BLaER1 (cell line): ENCODE measurements at regions not wholly inside any gene's neighbourhood (a gene's known extent, or its start where the extent isn't known, plus 50 kb on each side); places are given as distances from the start of the nearest gene placed in this dataset.
A peak's percentile ranks its signal among the peaks of the same experiment; 100 is the strongest.
"Not testable (repeated sequence)": the region's sequence is repeated elsewhere in the genome, so short reads cannot be mapped to it uniquely, and the experiment has no call there.

Source experiments
- H3K27ac ChIP-seq: shearing (Covaris generic); formaldehyde crosslinking; 2 replicates; pipeline ENCODE4 v1.8.1; 2022
- H3K27me3 ChIP-seq: shearing (Covaris generic); formaldehyde crosslinking; 2 replicates; pipeline ENCODE4 v1.8.1; 2022
- H3K36me3 ChIP-seq: shearing (Covaris generic); formaldehyde crosslinking; 2 replicates; pipeline ENCODE4 v1.8.1; 2022
- H3K4me1 ChIP-seq: shearing (Covaris generic); formaldehyde crosslinking; 2 replicates; pipeline ENCODE4 v1.8.1; 2022
- H3K4me2 ChIP-seq: shearing (Covaris generic); formaldehyde crosslinking; 2 replicates; pipeline ENCODE4 v1.8.1; 2022
- H3K4me3 ChIP-seq: shearing (Covaris generic); formaldehyde crosslinking; 2 replicates; pipeline ENCODE4 v1.8.1; 2022
- H3K9ac ChIP-seq: shearing (Covaris generic); formaldehyde crosslinking; 2 replicates; pipeline ENCODE4 v1.8.1; 2022
- H3K9me3 ChIP-seq: shearing (Covaris generic); formaldehyde crosslinking; 2 replicates; pipeline ENCODE4 v1.8.1; 2022
- H4K20me1 ChIP-seq: shearing (Covaris generic); formaldehyde crosslinking; 2 replicates; pipeline ENCODE4 v1.8.1; 2022
- Cebpa-rat ChIP-seq: shearing (Covaris generic); IDR thresholded peaks from 2 replicates; pipeline ENCODE4 v1.8.1; 2022

DNA sequence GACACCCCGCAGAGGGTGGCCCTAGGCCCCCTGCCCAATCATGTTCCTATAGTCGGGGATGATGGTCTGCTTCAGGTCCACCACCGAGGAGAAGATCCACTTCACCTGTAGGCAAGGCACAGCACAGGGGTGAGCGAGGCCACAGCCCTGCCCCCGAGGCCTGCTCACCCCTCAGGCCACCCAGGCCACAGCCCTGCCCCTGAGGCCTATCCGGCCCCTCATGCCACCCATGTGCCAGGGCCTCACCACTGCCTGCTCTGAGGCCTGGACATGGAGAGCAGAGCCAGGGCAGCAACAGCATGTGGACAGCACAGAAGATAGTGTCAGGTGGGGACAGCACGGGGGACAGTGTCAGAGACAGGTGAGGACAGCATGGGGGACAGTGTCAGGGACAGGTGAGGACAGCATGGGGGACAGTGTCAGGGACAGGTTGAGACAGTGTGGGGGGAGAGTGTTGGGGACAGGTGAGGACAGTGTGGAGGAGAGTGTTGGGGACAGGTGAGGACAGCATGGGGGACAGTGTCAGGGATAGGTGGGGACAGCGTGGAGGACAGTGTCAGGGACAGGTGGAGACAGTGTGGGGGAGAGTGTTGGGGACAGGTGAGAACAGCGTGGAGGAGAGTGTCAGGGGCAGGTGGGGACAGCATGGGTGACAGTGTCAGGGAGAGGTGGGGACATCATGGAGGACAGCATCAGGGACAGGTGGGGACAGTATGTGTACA, 239.7 kb downstream of the TMEM121 start:
- no peak overlapping the region for H3K27ac ChIP-seq
- H3K4me1 ChIP-seq, result no peaks in the 10 kb centered on the region
- H3K9me3 ChIP-seq, result no peaks in the 10 kb centered on the region
- H3K27me3 ChIP-seq, result no peaks in the 10 kb centered on the region
- H4K20me1 ChIP-seq, result no peaks in the 10 kb centered on the region
- TF ChIP-seq Cebpa-rat, result no peak
- H3K4me2 ChIP-seq, result no peak overlapping the region
- H3K9ac ChIP-seq, result no peak overlapping the region
- H3K36me3 ChIP-seq, result no peaks in the 10 kb centered on the region
- no peak overlapping the region for H3K4me3 ChIP-seq

DNA sequence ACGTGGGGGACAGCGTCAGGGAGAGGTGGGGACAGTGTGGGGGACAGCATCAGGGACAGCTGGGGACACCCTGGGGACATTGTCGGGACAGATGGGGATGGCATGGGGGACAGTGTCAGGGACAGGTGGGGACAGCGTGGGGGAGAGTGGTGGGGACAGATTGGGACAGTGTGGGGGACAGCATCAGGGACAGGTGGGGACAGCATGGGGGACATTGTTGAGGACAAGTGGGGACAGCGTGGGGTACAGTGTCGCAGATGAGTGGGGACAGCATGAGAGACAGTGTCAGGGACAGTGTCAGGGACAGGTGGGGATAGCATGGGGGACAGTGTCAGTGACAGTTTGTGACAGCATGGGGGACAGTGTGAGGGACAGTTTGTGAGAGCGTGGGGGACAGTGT, 240.9 kb downstream of the TMEM121 start:
- no peaks in the 10 kb centered on the region for H3K27me3 ChIP-seq
- H3K36me3 ChIP-seq, result no peaks in the 10 kb centered on the region
- no peaks in the 10 kb centered on the region for H3K4me1 ChIP-seq
- TF ChIP-seq Cebpa-rat, result no peak
- H3K4me2 ChIP-seq, result no peak overlapping the region
- H4K20me1 ChIP-seq, result no peaks in the 10 kb centered on the region
- H3K9me3 ChIP-seq, result no peaks in the 10 kb centered on the region
- H3K4me3 ChIP-seq, result no peak overlapping the region
- H3K27ac ChIP-seq, result no peak overlapping the region
- no peak overlapping the region for H3K9ac ChIP-seq

DNA sequence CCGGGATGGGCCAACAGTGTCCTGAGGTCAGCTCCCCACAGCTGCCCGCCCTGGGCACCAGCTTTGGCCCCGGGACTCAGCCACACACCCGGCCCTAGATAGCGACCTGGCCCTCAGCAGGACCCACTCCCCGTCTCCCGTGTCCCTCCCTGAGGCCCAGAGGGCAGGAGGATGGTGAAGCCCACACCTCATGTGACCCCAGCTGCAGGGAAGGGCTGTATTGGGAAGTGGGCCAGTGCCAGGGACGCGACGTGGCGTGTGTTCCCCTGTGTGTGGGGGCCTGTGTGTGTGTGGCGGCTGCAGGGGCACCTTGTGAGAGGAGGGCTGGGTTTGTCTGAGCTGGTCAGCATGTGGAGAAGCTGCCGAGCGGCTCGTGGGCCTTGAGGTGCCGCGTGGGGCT, 241.7 kb downstream of the TMEM121 start:
- not testable (repeated sequence) for H4K20me1 ChIP-seq, H3K27ac ChIP-seq, H3K9ac ChIP-seq, H3K36me3 ChIP-seq, H3K4me2 ChIP-seq, H3K27me3 ChIP-seq, H3K9me3 ChIP-seq, H3K4me3 ChIP-seq, H3K4me1 ChIP-seq

DNA sequence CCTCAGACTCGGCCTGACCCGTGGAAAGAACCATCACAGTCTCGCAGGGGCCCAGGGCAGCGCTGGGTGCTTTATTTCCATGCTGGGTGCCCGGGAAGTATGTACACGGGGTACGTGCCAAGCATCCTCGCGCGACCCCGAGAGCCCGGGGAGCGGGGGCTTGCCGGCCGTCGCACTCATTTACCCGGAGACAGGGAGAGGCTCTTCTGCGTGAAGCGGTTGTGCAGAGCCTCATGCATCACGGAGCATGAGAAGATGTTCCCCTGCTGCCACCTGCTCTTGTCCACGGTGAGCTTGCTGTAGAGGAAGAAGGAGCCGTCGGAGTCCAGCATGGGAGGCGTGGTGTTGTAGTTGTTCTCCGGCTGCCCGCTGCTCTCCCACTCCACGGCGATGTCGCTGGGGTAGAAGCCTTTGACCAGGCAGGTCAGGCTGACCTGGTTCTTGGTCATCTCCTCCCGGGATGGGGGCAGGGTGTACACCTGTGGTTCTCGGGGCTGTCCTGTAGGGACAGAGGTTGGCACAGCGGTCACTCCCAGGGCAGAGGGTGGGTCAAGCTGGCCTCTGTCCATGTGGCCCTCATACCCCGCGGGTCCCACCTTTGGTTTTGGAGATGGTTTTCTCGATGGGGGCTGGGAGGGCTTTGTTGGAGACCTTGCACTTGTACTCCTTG, 242.8 kb downstream of the TMEM121 start:
- not testable (repeated sequence) for H3K27ac ChIP-seq, H3K27me3 ChIP-seq, H3K9me3 ChIP-seq, H3K9ac ChIP-seq, H3K4me2 ChIP-seq, H4K20me1 ChIP-seq, H3K36me3 ChIP-seq, H3K4me3 ChIP-seq
- peaks cover 12% of the 10 kb centered on the region; the same call in 1 of the 2 replicates for H3K4me1 ChIP-seq

DNA sequence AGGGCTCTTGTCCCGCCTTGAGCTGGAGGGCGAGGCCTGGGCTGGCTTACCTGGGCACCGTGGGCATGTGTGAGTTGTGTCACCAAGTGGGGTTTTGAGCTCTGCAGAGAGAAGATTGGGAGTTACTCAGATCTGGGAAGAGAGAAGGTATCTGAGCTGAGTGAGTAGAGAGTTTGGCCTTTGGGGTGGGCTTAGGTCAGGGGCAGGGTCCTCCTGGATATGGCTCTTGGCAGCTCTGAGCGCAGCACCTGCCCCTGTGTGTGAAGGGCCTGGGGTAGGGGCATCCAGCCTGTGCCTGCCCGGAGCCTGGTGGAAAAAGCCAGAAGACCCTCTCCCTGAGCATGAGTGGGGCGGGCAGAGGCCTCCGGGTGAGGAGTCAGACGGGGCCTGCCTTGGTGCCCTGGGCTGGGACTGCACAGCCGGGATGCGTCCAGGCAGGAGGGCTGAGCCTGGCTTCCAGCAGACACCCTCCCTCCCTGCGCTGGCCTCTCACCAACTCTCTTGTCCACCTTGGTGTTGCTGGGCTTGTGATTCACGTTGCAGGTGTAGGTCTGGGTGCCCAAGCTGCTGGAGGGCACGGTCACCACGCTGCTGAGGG, 244.3 kb downstream of the TMEM121 start:
- H4K20me1 ChIP-seq, H3K9me3 ChIP-seq, H3K27me3 ChIP-seq, H3K27ac ChIP-seq, H3K4me2 ChIP-seq, H3K36me3 ChIP-seq, H3K4me3 ChIP-seq, H3K9ac ChIP-seq: not testable (repeated sequence)
- H3K4me1 ChIP-seq, result peaks cover 27% of the 10 kb centered on the region

DNA sequence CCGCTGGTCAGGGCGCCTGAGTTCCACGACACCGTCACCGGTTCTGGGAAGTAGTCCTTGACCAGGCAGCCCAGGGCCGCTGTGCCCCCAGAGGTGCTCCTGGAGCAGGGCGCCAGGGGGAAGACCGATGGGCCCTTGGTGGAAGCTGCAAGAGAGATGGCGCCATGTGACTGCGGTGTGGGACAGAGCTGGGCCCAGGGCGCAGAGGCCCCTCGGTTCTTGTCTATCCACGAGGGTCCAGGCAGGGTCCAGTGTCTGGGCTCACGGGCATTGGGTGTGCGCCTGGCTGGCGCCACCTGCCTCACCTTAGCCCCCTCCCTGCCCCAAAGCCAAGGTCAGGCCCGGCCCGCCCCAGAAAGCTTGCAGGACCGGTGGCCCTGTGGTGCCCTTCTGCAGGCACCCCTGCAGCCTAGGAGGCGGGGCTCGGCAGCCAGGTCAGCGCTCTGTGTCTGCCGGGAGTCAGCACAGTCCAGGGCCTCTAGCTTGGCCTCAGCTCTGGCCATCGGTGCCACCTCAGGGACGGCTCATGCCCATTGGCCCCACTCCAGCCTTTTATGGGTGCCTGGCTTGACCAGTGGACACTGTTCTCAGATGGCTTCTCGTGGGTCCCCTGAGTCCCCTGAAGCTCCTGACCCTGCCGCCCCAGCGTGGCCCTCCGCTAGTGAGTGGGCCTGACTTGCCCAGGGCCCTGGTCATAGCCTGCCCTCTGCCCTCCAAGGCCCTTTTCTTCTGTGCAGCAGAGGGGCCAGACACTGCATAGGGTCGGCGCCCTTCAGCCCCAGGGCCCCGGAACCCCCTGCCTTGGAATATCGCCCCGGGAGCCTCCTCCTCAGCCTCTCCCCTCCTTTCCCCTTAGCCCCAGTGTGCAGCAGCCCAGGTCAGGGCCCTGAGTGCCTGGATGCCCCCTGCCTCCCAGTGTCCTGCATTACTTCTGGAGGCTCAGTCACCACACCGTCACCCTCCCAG, 245.2 kb downstream of the TMEM121 start:
- not testable (repeated sequence) for H3K9ac ChIP-seq, H3K4me3 ChIP-seq, H3K9me3 ChIP-seq, H3K36me3 ChIP-seq, H3K27me3 ChIP-seq, H3K27ac ChIP-seq, H4K20me1 ChIP-seq, H3K4me2 ChIP-seq
- H3K4me1 ChIP-seq, result peaks cover 35% of the 10 kb centered on the region

DNA sequence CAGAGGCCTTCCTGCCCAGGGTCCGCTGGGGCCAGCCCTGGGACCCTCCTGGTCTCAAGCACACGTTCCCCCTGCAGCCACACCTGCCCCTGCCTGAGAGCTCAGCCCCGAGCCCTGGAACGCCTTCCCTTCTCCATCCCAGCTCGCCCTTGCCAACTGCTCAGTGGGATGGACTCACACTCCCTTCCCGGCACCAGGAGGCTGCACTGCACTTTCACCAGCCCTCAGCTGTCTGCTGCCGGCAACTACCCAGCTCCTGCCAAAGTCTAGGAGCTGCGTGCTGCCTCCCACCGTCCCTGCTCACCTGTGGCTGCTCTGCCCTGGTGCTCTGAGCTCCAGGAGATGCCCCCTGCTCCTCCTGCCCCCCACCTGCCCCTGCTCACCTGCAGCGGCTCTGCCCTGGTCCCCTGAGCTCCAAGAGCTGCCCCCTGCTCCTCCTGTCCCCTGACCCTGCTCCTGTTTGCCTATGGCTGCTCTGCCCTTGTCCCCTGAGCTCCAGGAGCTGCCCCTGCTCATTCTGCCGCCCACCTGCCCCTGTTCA, 246.4 kb downstream of the TMEM121 start:
- not testable (repeated sequence) for H3K4me2 ChIP-seq, H3K9ac ChIP-seq, H3K27ac ChIP-seq, H3K36me3 ChIP-seq, H3K27me3 ChIP-seq, H4K20me1 ChIP-seq, H3K4me3 ChIP-seq
- peaks cover 36% of the 10 kb centered on the region for H3K4me1 ChIP-seq
- peaks cover 11% of the 10 kb centered on the region for H3K9me3 ChIP-seq

DNA sequence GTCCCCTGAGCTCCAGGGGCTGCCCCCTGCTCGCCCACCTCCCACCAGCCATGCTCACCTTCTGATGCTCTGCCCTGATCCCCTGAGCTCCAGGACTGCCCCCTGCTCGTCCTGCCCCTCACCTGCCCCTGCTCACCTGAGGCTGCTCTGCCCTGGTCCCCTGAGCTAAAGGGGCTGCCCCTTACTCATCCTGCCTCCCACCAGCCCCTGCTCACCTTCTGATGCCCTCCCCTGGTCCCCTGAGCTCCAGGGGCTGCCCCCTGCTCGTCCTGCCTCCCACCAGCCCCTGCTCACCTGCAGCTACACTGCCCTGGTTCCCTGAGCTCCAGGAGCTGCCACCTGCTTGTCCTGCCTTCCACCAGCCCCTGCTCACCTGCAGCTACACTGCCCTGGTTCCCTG, 247.2 kb downstream of the TMEM121 start:
- Histone ChIP-seq H3K9ac (no peak overlapping the region), H3K36me3 (no peaks in the 10 kb centered on the region), H3K4me2 (no peak overlapping the region; the same call in 1 of the 2 replicates), H3K9me3 (peaks cover 18% of the 10 kb centered on the region), H3K4me1 (peaks cover 36% of the 10 kb centered on the region), H3K4me3 (no peak overlapping the region), H3K27ac (no peak overlapping the region), H4K20me1 (no peaks in the 10 kb centered on the region), H3K27me3 (no peaks in the 10 kb centered on the region)
- no peak for TF ChIP-seq Cebpa-rat

DNA sequence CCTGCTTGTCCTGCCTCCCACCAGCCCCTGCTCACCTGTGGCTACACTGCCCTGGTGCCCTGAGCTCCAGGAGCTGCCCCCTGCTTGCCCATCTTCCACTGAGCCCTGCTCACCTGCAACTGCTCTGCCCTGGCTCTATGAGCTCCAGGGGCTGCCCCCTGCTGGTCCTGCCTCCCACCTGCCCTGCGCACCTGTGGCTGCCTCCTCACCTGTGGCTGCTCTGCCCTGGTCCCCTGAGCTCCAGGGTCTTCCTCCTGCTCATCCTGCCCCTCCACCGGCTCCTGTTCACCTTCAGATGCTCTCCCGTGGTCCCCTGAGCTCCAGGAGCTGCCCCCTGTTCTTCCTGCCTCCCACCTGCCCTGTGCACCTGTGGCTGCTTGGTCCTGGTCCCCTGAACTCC, 247.6 kb downstream of the TMEM121 start:
- Histone ChIP-seq H3K36me3 (no peaks in the 10 kb centered on the region), H3K9me3 (peaks cover 22% of the 10 kb centered on the region), H3K9ac (no peak overlapping the region), H4K20me1 (no peaks in the 10 kb centered on the region), H3K4me1 (peaks cover 36% of the 10 kb centered on the region), H3K27ac (no peak overlapping the region), H3K27me3 (no peaks in the 10 kb centered on the region), H3K4me2 (no peak overlapping the region; the same call in 1 of the 2 replicates), H3K4me3 (no peak overlapping the region)
- TF ChIP-seq Cebpa-rat, result no peak

DNA sequence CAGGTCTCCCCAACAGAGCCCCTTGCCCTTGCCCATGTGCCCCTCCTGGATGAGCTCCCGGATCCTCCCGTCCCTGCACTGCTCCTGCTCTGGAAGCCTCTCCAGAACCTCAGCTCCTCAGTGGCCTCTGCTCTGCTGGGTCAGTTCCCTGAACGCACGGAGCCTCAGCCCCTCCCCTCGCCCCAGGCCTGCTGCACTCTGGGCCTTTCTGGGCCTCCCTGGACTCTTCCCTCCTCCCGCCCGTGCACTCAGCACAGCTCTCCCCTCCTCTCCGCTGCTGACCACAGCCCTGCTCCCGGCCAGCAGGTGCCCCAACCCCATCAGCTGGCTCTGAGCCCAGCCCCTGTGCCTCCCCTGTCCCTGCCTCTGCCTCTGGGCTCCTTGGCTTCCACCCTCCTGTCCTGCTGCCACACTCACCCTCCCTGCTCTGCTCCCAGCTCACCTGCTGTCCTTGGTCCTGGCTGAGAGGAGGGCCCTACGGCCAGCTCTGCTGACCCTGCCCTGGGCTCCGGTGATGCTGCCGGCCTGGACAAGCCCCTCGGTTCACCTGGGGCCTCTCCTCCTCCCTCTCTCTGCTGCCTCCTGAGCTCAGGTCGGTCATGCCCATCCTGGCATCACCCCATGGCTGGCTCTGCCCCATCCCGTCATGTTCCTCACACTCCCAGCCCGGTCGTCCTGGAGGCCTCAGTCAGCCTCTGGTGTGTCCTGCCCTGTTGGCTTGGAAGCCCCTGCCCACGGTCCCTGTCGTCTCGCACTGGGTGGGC, 248.4 kb downstream of the TMEM121 start:
- Histone ChIP-seq H3K4me1 (peaks cover 36% of the 10 kb centered on the region), H3K9me3 (peaks cover 30% of the 10 kb centered on the region), H3K4me2 (peak overlapping the region; percentile 63)
- not testable (repeated sequence) for H3K4me3 ChIP-seq, H3K27me3 ChIP-seq, H3K9ac ChIP-seq, H3K27ac ChIP-seq, H4K20me1 ChIP-seq, H3K36me3 ChIP-seq

DNA sequence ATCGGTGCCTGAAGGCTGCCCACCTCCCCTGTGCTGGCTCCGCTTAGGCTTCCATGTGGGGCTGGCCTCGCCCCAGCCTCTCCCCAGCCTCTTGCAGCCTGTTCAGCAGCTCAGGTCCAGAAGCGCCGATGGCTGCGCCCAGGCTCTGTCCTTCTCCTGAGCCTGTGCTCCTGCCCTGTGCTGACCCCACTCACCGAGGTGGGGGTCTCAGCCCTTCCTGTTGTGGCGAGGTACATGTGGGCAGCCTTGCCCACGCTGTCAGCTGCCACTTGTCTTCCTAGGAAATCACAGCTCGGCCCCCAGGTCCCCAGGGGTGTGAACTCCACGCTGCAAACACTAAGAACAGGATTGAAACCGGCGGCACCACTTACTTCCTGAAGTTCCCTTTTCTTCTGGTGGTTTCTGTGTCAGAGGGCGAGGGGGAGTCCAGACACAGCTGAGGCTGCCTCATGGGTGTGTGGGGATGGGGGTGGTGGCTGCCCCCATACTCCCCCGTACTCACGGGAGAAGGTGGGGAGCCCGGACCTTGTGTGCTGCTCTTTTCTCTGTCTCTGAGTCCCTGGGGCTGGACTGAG, 249.1 kb downstream of the TMEM121 start:
- H3K27me3 ChIP-seq, H3K27ac ChIP-seq, H4K20me1 ChIP-seq, H3K36me3 ChIP-seq, H3K4me3 ChIP-seq: not testable (repeated sequence)
- H3K9ac ChIP-seq, result peak overlapping the region; percentile 34; the same call in 1 of the 2 replicates
- peaks cover 36% of the 10 kb centered on the region for H3K4me1 ChIP-seq
- H3K4me2 ChIP-seq, result peak overlapping the region; percentile 63
- H3K9me3 ChIP-seq, result peaks cover 36% of the 10 kb centered on the region

DNA sequence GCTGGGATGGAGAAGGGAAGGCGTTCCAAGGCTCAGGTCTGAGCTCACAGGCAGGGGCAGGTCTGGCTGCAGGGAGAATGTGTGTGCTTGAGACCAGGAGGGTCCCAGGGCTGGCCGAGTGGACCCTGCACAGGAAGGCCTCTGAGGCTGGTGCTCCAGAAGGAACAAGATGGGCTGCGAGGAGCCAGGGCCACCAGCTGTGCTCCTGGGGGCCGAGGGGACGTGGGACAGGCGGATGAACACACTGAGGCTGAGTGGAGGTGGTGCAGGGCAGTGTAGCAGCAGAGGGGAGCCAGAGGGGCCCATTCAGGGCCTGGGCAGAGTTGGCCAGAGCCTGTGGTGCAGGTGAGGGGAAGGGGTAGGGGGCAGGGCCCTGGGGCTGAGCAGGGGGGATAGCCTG, 249.7 kb downstream of the TMEM121 start:
- H3K9me3 ChIP-seq, result peaks cover 43% of the 10 kb centered on the region
- not testable (repeated sequence) for H3K9ac ChIP-seq, H3K27ac ChIP-seq, H3K4me3 ChIP-seq, H3K27me3 ChIP-seq, H4K20me1 ChIP-seq, H3K36me3 ChIP-seq
- peak overlapping the region; percentile 63 for H3K4me2 ChIP-seq
- peaks cover 36% of the 10 kb centered on the region for H3K4me1 ChIP-seq
